Tibial artery (tissue), 4 donors: ENCODE measurements at regions not wholly inside any gene's neighbourhood (a gene's known extent, or its start where the extent isn't known, plus 50 kb on each side); places are given as distances from the start of the nearest gene placed in this dataset.

Experiments
- DNase-seq, 2 donors: peaks; one replicate each; pipeline ENCODE4 v3.0.0-alpha.2; 2019
- H3K27ac ChIP-seq, 2 donors: fragments of 200-600 bp; sonication (generic) in 1 of 2; 1 replicate in 1 of 2; 2 replicates in 1 of 2; pipeline ENCODE4 v1.5.1; 2018 to 2019; ENCODE audit warnings: mild to moderate bottlenecking in 1 of 2
- H3K27me3 ChIP-seq, 2 donors: fragments of 200-600 bp; sonication (generic) in 1 of 2; one replicate each; pipeline versions ENCODE4 v1.5.1 to v1.6.0; 2016 to 2019
- H3K36me3 ChIP-seq, 3 donors: fragments of 200-600 bp; sonication (generic) in 2 of 3; one replicate each; pipeline ENCODE4 v1.5.1; 2016 to 2019; ENCODE audit warnings: mild to moderate bottlenecking in 2 of 3
- H3K4me1 ChIP-seq, 4 donors: fragments of 200-600 bp; sonication (generic) in 2 of 4; 1 replicate in 3 of 4; 2 replicates in 1 of 4; pipeline ENCODE4 v1.5.1; 2016 to 2019
- H3K4me3 ChIP-seq, 2 donors: fragments of 200-600 bp; sonication (generic) in 1 of 2; 1 replicate in 1 of 2; 2 replicates in 1 of 2; pipeline ENCODE4 v1.5.1; 2018 to 2019; ENCODE audit warnings: mild to moderate bottlenecking in 2 of 2
- H3K9me3 ChIP-seq, 3 donors: fragments of 200-600 bp; sonication (generic) in 1 of 3; one replicate each; pipeline ENCODE4 v1.5.1; 2016 to 2019
- CTCF ChIP-seq, 2 experiments: fragments of 200-600 bp in 1 of 2; fragments of 450-650 bp in 1 of 2; IDR thresholded peaks; one replicate each; pipeline ENCODE4 v1.5.1; 2017 to 2019; ENCODE audit warnings: antibody characterized with exemption in 2 of 2, mild to moderate bottlenecking in 1 of 2, moderate library complexity in 1 of 2
- intact Hi-C: fragments of 100-400 bp; cut with DNase I; formaldehyde crosslinking; loops from one replicate; pipeline ENCODE4 v1.15.0; 2023; ENCODE audit warnings: low total_unique reads

GRCh38 chr21:14833666-14834351 lies 231.0 kb downstream of the NRIP1 start:
- TF ChIP-seq CTCF (IDR thresholded peaks at IDR 0.05), result no peak
- no peaks in the 10 kb centered on the region for H3K36me3 ChIP-seq
- H3K9me3 ChIP-seq, result no peaks in the 10 kb centered on the region
- H3K27me3 ChIP-seq, result no peaks in the 10 kb centered on the region
- no peak overlapping the region for H3K4me3 ChIP-seq
- intact Hi-C loops, result no loop called here
- no peaks in the 10 kb centered on the region for H3K4me1 ChIP-seq
- DNase-seq, result no peak
- no peak overlapping the region for H3K27ac ChIP-seq

- H3K4me1 ChIP-seq, result no peaks in the 10 kb centered on the region
- no peak for DNase-seq
- no peaks in the 10 kb centered on the region for H3K27me3 ChIP-seq
- intact Hi-C loops, result no loop called here
- no peak overlapping the region for H3K4me3 ChIP-seq
- TF ChIP-seq CTCF (IDR thresholded peaks at IDR 0.05), result no peak
- H3K27ac ChIP-seq, result no peak overlapping the region
- no peaks in the 10 kb centered on the region for H3K36me3 ChIP-seq
- H3K9me3 ChIP-seq, result no peaks in the 10 kb centered on the region
Measured at GRCh38 chr21:14833241-14833640, 231.6 kb downstream of the NRIP1 start.

GRCh38 chr21:14830307-14830706 lies 234.5 kb downstream of the NRIP1 start:
- Histone ChIP-seq H3K27ac (no peak overlapping the region), H3K36me3 (no peaks in the 10 kb centered on the region), H3K27me3 (no peaks in the 10 kb centered on the region), H3K4me1 (no peaks in the 10 kb centered on the region), H3K9me3 (no peaks in the 10 kb centered on the region), H3K4me3 (no peak overlapping the region)
- intact Hi-C loops, result no loop called here
- no peak for TF ChIP-seq CTCF (IDR thresholded peaks at IDR 0.05)
- no peak for DNase-seq

GRCh38 chr21:14829685-14830084 lies 235.1 kb downstream of the NRIP1 start:
- TF ChIP-seq CTCF (IDR thresholded peaks at IDR 0.05), result no peak
- H3K9me3 ChIP-seq, result no peaks in the 10 kb centered on the region
- no peaks in the 10 kb centered on the region for H3K4me1 ChIP-seq
- no peak overlapping the region for H3K4me3 ChIP-seq
- no peaks in the 10 kb centered on the region for H3K36me3 ChIP-seq
- no peaks in the 10 kb centered on the region for H3K27me3 ChIP-seq
- intact Hi-C loops, result no loop called here
- DNase-seq, result no peak
- H3K27ac ChIP-seq, result no peak overlapping the region

GRCh38 chr21:14827468-14827867 lies 237.3 kb downstream of the NRIP1 start:
- Histone ChIP-seq H3K27ac (no peak overlapping the region), H3K27me3 (no peaks in the 10 kb centered on the region), H3K9me3 (no peaks in the 10 kb centered on the region), H3K36me3 (no peaks in the 10 kb centered on the region), H3K4me1 (no peaks in the 10 kb centered on the region), H3K4me3 (no peak overlapping the region)
- TF ChIP-seq CTCF (IDR thresholded peaks at IDR 0.05), result no peak
- no peak for DNase-seq
- intact Hi-C loops, result no loop called here

GRCh38 chr21:14826630-14827029 lies 238.2 kb downstream of the NRIP1 start:
- no peak for TF ChIP-seq CTCF (IDR thresholded peaks at IDR 0.05)
- H3K4me1 ChIP-seq, result no peaks in the 10 kb centered on the region
- intact Hi-C loops, result no loop called here

More at GRCh38 chr21:14826630-14827029, 238.2 kb downstream of the NRIP1 start:
- Histone ChIP-seq H3K9me3 (no peaks in the 10 kb centered on the region), H3K4me3 (no peak overlapping the region), H3K36me3 (no peaks in the 10 kb centered on the region), H3K27ac (no peak overlapping the region), H3K27me3 (no peaks in the 10 kb centered on the region)
- DNase-seq, result no peak
